OCI-LY3 (cell line): ENCODE measurements at regions not wholly inside any gene's neighbourhood (a gene's known extent, or its start where the extent isn't known, plus 50 kb on each side); places are given as distances from the start of the nearest gene placed in this dataset.

Experiments used
- H2AFZ ChIP-seq: fragments of 200-600, 300-600 bp; shearing (Covaris generic); 2 replicates; pipeline ENCODE4 v1.6.0; 2014; ENCODE audit warnings: antibody characterized with exemption, low read depth, low read length
- H3K27ac ChIP-seq: fragments of 200-600, 300-600 bp; sonication (generic); 2 replicates; pipeline ENCODE4 v1.5.1; 2014; ENCODE audit warnings: mild to moderate bottlenecking, low read length, moderate library complexity, mixed read lengths
- H3K27me3 ChIP-seq: fragments of 200-600, 300-600 bp; sonication (generic); 2 replicates; pipeline ENCODE4 v1.6.1; 2014; ENCODE audit warnings: low read depth, low read length, mixed read lengths
- H3K36me3 ChIP-seq: fragments of 200-600, 300-600 bp; sonication (generic); replicated peaks from 2 replicates; pipeline ENCODE3; 2014; ENCODE audit warnings: low read depth, low read length, mixed read lengths
- H3K4me1 ChIP-seq: fragments of 300-600, 200-600 bp; sonication (generic); 2 replicates; pipeline ENCODE4 v1.6.1; 2014; ENCODE audit warnings: low read length, mixed read lengths
- H3K4me2 ChIP-seq: fragments of 200-600, 300-600 bp; sonication (generic); 2 replicates; pipeline ENCODE4 v1.6.1; 2014; ENCODE audit warnings: low read length, mixed read lengths
- H3K4me3 ChIP-seq: fragments of 300-600, 200-600 bp; sonication (generic); 2 replicates; pipeline ENCODE4 v1.5.1; 2014; ENCODE audit warnings: antibody characterized with exemption, mild to moderate bottlenecking, low read length, moderate library complexity
- H3K79me2 ChIP-seq: fragments of 300-600, 200-600 bp; shearing (Covaris generic); 2 replicates; pipeline ENCODE4 v1.6.1; 2014; ENCODE audit warnings: mild to moderate bottlenecking, low read length, mixed read lengths
- H3K9ac ChIP-seq: fragments of 300-600, 200-600 bp; shearing (Covaris generic); 2 replicates; pipeline ENCODE4 v1.6.0; 2014; ENCODE audit warnings: mild to moderate bottlenecking, low read length, moderate library complexity
- H3K9me3 ChIP-seq: fragments of 200-600, 300-600 bp; shearing (Covaris generic); 2 replicates; pipeline ENCODE4 v1.6.1; 2014; ENCODE audit warnings: low read length, mixed read lengths; ENCODE audit not compliant: insufficient read depth
- H4K20me1 ChIP-seq: fragments of 200-600, 300-600 bp; sonication (generic); 2 replicates; pipeline ENCODE4 v1.6.1; 2016; ENCODE audit warnings: low read length, mixed read lengths; ENCODE audit not compliant: insufficient read depth
- EZH2phosphoT487 ChIP-seq: fragments of 200-600 bp; shearing (Covaris generic); IDR thresholded peaks from 2 replicates; pipeline ENCODE4 v1.6.1; 2018; ENCODE audit warnings: antibody characterized with exemption, mixed run types, low read depth
- TF ChIP-seq, protein P1 (sequence below): fragments of 200-600, 300-600 bp; sonication (generic); IDR thresholded peaks from 2 replicates; pipeline ENCODE4 v1.5.1; 2014; ENCODE audit warnings: antibody characterized with exemption, low read length, low read depth

DNA sequence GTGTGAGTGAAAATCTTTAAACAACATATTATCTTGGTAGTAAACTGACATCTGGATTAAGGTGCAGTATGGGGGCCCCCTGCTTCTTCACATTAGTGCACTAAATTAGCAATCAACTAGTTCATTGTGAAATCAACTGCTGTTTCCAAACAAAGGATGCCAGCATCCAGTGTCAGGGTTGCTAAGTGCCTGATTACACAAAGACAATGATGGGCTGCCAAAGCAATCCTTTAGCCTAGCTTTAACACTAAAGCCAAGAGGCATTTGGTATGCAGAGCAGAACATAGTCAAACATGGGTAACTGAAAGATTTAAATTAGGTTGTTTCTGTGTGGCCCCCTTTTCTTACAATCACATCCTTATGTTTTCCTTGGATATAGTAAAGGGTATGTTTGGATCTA, 543.1 kb upstream of the SLITRK5 start:
- Histone ChIP-seq H4K20me1 (no peaks in the 10 kb centered on the region), H3K9ac (no peak overlapping the region), H3K4me1 (no peaks in the 10 kb centered on the region), H3K4me2 (no peak overlapping the region), H3K9me3 (no peaks in the 10 kb centered on the region), H3K79me2 (no peaks in the 10 kb centered on the region), H3K36me3 (no peaks in the 10 kb centered on the region), H3K27ac (no peak overlapping the region), H3K27me3 (no peaks in the 10 kb centered on the region), H3K4me3 (no peak overlapping the region), H2AFZ (no peak overlapping the region)
- no peak for TF ChIP-seq EZH2phosphoT487
- TF ChIP-seq, protein P1, sequence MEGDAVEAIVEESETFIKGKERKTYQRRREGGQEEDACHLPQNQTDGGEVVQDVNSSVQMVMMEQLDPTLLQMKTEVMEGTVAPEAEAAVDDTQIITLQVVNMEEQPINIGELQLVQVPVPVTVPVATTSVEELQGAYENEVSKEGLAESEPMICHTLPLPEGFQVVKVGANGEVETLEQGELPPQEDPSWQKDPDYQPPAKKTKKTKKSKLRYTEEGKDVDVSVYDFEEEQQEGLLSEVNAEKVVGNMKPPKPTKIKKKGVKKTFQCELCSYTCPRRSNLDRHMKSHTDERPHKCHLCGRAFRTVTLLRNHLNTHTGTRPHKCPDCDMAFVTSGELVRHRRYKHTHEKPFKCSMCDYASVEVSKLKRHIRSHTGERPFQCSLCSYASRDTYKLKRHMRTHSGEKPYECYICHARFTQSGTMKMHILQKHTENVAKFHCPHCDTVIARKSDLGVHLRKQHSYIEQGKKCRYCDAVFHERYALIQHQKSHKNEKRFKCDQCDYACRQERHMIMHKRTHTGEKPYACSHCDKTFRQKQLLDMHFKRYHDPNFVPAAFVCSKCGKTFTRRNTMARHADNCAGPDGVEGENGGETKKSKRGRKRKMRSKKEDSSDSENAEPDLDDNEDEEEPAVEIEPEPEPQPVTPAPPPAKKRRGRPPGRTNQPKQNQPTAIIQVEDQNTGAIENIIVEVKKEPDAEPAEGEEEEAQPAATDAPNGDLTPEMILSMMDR, result no peak

DNA sequence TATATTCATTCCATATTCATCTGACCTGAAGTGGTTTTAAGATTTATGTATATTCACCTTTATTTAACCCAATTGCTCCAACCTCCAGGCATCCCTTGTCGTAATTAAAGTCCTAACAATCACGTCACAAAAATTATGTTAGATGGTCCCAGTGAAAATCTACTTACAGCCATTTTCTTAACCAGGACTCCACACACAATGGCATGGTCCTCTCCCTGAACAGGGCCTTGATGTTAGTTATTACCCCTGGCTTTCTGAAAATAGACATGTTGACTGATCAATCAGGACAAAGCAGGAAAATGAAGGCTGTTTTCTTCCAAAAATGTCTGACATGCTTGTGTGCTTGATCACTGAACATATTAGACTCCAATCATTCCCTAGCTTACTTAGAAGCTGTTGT, 542.7 kb upstream of the SLITRK5 start:
- H3K27me3 ChIP-seq, result no peaks in the 10 kb centered on the region
- no peak overlapping the region for H3K27ac ChIP-seq
- H3K4me3 ChIP-seq, result no peak overlapping the region
- no peaks in the 10 kb centered on the region for H4K20me1 ChIP-seq
- H3K9ac ChIP-seq, result no peak overlapping the region
- no peaks in the 10 kb centered on the region for H3K9me3 ChIP-seq
- no peak overlapping the region; the same call in 1 of the 2 replicates for H2AFZ ChIP-seq
- H3K4me2 ChIP-seq, result no peak overlapping the region
- H3K36me3 ChIP-seq, result no peaks in the 10 kb centered on the region
- no peaks in the 10 kb centered on the region for H3K4me1 ChIP-seq
- TF ChIP-seq EZH2phosphoT487, result no peak
- TF ChIP-seq, protein P1, result no peak
- H3K79me2 ChIP-seq, result no peaks in the 10 kb centered on the region

DNA sequence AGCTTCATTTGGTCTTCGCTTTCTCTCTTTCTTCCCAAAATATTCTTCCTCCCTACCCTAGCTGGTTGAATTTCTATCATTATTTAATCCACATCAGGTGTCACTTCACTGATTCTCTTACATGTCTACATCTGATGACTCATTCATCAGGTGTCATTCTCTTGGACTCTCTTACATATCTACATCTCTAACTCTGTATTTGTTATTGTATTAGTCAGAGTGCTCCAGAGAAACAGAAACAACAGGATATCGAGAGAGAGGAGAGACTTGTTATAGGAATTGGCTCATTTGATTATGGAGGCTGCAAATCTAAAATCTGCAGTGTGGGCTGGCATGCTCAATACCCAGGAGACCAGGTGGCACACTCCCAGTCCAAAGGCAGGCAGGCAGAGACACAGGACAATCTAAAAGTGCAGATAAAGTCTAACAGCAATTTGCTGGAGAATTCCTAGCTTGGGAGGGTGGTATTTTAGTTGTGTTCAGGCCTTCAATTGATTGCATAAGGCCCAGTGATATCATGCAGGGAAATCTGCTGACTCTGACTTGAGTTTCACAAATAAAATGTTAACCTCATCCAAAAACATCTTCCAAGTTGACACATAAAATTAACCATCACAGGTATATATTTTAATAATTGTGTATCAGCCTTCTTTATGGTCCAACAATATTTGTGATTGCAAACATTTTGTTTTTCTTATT, 541.4 kb upstream of the SLITRK5 start:
- H3K36me3 ChIP-seq, result no peaks in the 10 kb centered on the region
- no peak overlapping the region for H3K27ac ChIP-seq
- H3K27me3 ChIP-seq, result no peaks in the 10 kb centered on the region
- no peak overlapping the region for H3K4me3 ChIP-seq
- TF ChIP-seq, protein P1, result no peak
- no peak for TF ChIP-seq EZH2phosphoT487
- H3K9me3 ChIP-seq, result no peaks in the 10 kb centered on the region
- H4K20me1 ChIP-seq, result no peaks in the 10 kb centered on the region
- no peak overlapping the region for H2AFZ ChIP-seq
- H3K79me2 ChIP-seq, result no peaks in the 10 kb centered on the region
- no peak overlapping the region for H3K9ac ChIP-seq
- H3K4me2 ChIP-seq, result no peak overlapping the region
- no peaks in the 10 kb centered on the region for H3K4me1 ChIP-seq

DNA sequence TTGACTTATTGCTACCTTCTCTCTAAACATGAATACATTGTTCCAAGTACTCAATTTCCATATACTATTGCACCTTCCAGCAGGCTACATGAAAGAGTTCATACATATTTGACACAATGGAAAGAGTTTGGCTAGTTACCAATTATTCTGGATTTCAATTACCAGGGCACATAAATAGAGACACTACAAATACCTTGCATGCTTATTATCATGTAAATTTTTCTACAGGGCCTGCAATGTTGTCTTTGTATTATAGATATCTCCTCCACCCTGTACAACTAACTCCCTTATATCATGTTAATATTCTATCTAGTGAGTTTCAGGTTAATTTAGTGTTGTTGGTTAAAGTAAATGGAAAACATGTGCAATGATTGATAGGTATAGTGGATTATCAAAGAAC, 540.7 kb upstream of the SLITRK5 start:
- Histone ChIP-seq H3K27me3 (no peaks in the 10 kb centered on the region), H4K20me1 (no peaks in the 10 kb centered on the region)
- no peak for TF ChIP-seq EZH2phosphoT487
- TF ChIP-seq, protein P1, result no peak

More for the DNA sequence above, 540.7 kb upstream of the SLITRK5 start:
- Histone ChIP-seq H3K4me2 (no peak overlapping the region), H3K36me3 (no peaks in the 10 kb centered on the region), H2AFZ (no peak overlapping the region), H3K27ac (no peak overlapping the region), H3K9me3 (no peaks in the 10 kb centered on the region), H3K4me1 (no peaks in the 10 kb centered on the region), H3K79me2 (no peaks in the 10 kb centered on the region), H3K4me3 (no peak overlapping the region), H3K9ac (no peak overlapping the region)
